ENCODE measurements at regions not wholly inside any gene's neighbourhood (a gene's known extent, or its start where the extent isn't known, plus 50 kb on each side); places are given as distances from the start of the nearest gene placed in this dataset.

- H3K4me3 ChIP-seq (ENCODE audit: low read depth, low read length) = no peak overlapping the region
- TF ChIP-seq, protein P1, sequence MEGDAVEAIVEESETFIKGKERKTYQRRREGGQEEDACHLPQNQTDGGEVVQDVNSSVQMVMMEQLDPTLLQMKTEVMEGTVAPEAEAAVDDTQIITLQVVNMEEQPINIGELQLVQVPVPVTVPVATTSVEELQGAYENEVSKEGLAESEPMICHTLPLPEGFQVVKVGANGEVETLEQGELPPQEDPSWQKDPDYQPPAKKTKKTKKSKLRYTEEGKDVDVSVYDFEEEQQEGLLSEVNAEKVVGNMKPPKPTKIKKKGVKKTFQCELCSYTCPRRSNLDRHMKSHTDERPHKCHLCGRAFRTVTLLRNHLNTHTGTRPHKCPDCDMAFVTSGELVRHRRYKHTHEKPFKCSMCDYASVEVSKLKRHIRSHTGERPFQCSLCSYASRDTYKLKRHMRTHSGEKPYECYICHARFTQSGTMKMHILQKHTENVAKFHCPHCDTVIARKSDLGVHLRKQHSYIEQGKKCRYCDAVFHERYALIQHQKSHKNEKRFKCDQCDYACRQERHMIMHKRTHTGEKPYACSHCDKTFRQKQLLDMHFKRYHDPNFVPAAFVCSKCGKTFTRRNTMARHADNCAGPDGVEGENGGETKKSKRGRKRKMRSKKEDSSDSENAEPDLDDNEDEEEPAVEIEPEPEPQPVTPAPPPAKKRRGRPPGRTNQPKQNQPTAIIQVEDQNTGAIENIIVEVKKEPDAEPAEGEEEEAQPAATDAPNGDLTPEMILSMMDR (IDR thresholded peaks at IDR 0.05; ENCODE audit: insufficient read depth, low read depth, low read length, missing control alignments) = no peak
- no peak for DNase-seq (ENCODE audit: low read depth)
These were observed 350.0 kb downstream of the FGFR2 start for GRCh38 chr10:121248266-121248665.

- no peak for DNase-seq (ENCODE audit: low read depth)
- TF ChIP-seq, protein P1 (IDR thresholded peaks at IDR 0.05; ENCODE audit: insufficient read depth, low read depth, low read length, missing control alignments) = no peak
These were observed 347.1 kb downstream of the FGFR2 start for GRCh38 chr10:121250995-121251764.

GRCh38 chr10:121252756-121253155 lies 345.5 kb downstream of the FGFR2 start:
- no peak for DNase-seq (ENCODE audit: low read depth)
- no peak overlapping the region for H3K4me3 ChIP-seq (ENCODE audit: low read depth, low read length)
- TF ChIP-seq, protein P1 (IDR thresholded peaks at IDR 0.05; ENCODE audit: insufficient read depth, low read depth, low read length, missing control alignments) = no peak

More at GRCh38 chr10:121250995-121251764, 347.1 kb downstream of the FGFR2 start:
- no peak overlapping the region for H3K4me3 ChIP-seq (ENCODE audit: low read depth, low read length)

- TF ChIP-seq, protein P1 (IDR thresholded peaks at IDR 0.05; ENCODE audit: insufficient read depth, low read depth, low read length, missing control alignments) = no peak
- H3K4me3 ChIP-seq (ENCODE audit: low read depth, low read length) = no peak overlapping the region
- no peak for DNase-seq (ENCODE audit: low read depth)
These were observed 337.9 kb downstream of the FGFR2 start for GRCh38 chr10:121260377-121260776.

- DNase-seq (ENCODE audit: low read depth) = no peak
- TF ChIP-seq, protein P1 (IDR thresholded peaks at IDR 0.05; ENCODE audit: insufficient read depth, low read depth, low read length, missing control alignments) = no peak
- no peak overlapping the region for H3K4me3 ChIP-seq (ENCODE audit: low read depth, low read length)
These were observed 336.6 kb downstream of the FGFR2 start for GRCh38 chr10:121261665-121262064.

- H3K4me3 ChIP-seq (ENCODE audit: low read depth, low read length) = no peak overlapping the region
- DNase-seq (ENCODE audit: low read depth) = no peak
- TF ChIP-seq, protein P1 (IDR thresholded peaks at IDR 0.05; ENCODE audit: insufficient read depth, low read depth, low read length, missing control alignments) = no peak
These were observed 335.3 kb downstream of the FGFR2 start for GRCh38 chr10:121262774-121263430.

Data from GM12865 (cell line).